Liver (tissue), 8 donors: ENCODE measurements at regions not wholly inside any gene's neighbourhood (a gene's known extent, or its start where the extent isn't known, plus 50 kb on each side); places are given as distances from the start of the nearest gene placed in this dataset.

Experiments
- DNase-seq: peaks from one replicate; pipeline ENCODE4 v3.0.0-alpha.2; 2017; ENCODE audit warnings: low spot score
- H3K27ac ChIP-seq, 2 donors: one replicate each; pipeline ENCODE4 v1.7.0; 2013; ENCODE audit warnings: inconsistent platforms in 2 of 2, low read length in 2 of 2, control low read depth in 1 of 2, low read depth in 1 of 2, mild to moderate bottlenecking in 1 of 2
- H3K27me3 ChIP-seq, 4 donors: one replicate each; pipeline versions ENCODE4 v1.6.1 to v1.7.0; 2013; ENCODE audit warnings: low read length in 3 of 4, inconsistent platforms in 1 of 4, mild to moderate bottlenecking in 1 of 4, moderate library complexity in 1 of 4; ENCODE audit not compliant: control insufficient read depth in 4 of 4, insufficient read depth in 4 of 4
- H3K36me3 ChIP-seq, 4 donors: one replicate each; pipeline versions ENCODE4 v1.6.1 to v1.7.0; 2013; ENCODE audit warnings: low read length in 3 of 4, mild to moderate bottlenecking in 3 of 4, low read depth in 1 of 4, moderate library complexity in 1 of 4; ENCODE audit not compliant: control insufficient read depth in 4 of 4, insufficient read depth in 3 of 4
- H3K4me1 ChIP-seq, 4 donors: one replicate each; pipeline versions ENCODE4 v1.6.1 to v1.7.0; 2013; ENCODE audit warnings: low read length in 3 of 4, mild to moderate bottlenecking in 3 of 4, moderate library complexity in 1 of 4; ENCODE audit not compliant: control insufficient read depth in 4 of 4, insufficient read depth in 4 of 4
- H3K4me3 ChIP-seq, 3 donors: one replicate each; pipeline versions ENCODE4 v1.6.1 to v1.7.0; 2013; ENCODE audit warnings: low read length in 3 of 3, control low read depth in 1 of 3, low read depth in 1 of 3, mild to moderate bottlenecking in 1 of 3
- H3K9ac ChIP-seq, 2 donors: one replicate each; pipeline ENCODE4 v1.7.0; 2013; ENCODE audit warnings: low read length in 2 of 2, mild to moderate bottlenecking in 2 of 2, moderate library complexity in 2 of 2, control low read depth in 1 of 2, low read depth in 1 of 2
- H3K9me3 ChIP-seq, 4 donors: one replicate each; pipeline versions ENCODE4 v1.6.1 to v1.7.0; 2013; ENCODE audit warnings: low read length in 3 of 4; ENCODE audit not compliant: control insufficient read depth in 4 of 4
- ATF3 ChIP-seq: IDR thresholded peaks from 2 replicates; pipeline ENCODE4 v1.6.1; 2016; ENCODE audit warnings: antibody characterized with exemption
- CTCF ChIP-seq: fragments of 150-350 bp; IDR thresholded peaks from 2 replicates; pipeline ENCODE4 v1.5.1; 2017; ENCODE audit warnings: improper control_type of control experiment, low read depth, low read length; ENCODE audit not compliant: missing input control
- EGR1 ChIP-seq, 2 donors: IDR thresholded peaks; 2 replicates each; pipeline ENCODE4 v1.6.1; 2016 to 2018; ENCODE audit warnings: antibody characterized with exemption in 2 of 2, low read depth in 2 of 2
- FOXA1 ChIP-seq: IDR thresholded peaks from 2 replicates; pipeline ENCODE4 v1.6.1; 2016; ENCODE audit warnings: antibody characterized with exemption
- FOXA2 ChIP-seq: IDR thresholded peaks from 2 replicates; pipeline ENCODE4 v1.6.1; 2016; ENCODE audit warnings: antibody characterized with exemption
- GABPA ChIP-seq, 2 donors: IDR thresholded peaks in 1 of 2; conservative IDR thresholded peaks in 1 of 2; 2 replicates each; pipeline ENCODE4 v1.6.1; 2016; ENCODE audit warnings: antibody characterized with exemption in 2 of 2, mild to moderate bottlenecking in 1 of 2, moderate library complexity in 1 of 2
- HNF4A ChIP-seq, 2 donors: conservative IDR thresholded peaks; 2 replicates each; pipeline ENCODE4 v1.6.1; 2016; ENCODE audit warnings: antibody characterized with exemption in 2 of 2, mild to moderate bottlenecking in 2 of 2
- HNF4G ChIP-seq: IDR thresholded peaks from 2 replicates; pipeline ENCODE4 v1.6.1; 2016; ENCODE audit warnings: antibody characterized with exemption
- MAX ChIP-seq: IDR thresholded peaks from 2 replicates; pipeline ENCODE4 v1.6.1; 2016; ENCODE audit warnings: antibody characterized with exemption
- NR2F2 ChIP-seq: IDR thresholded peaks from 2 replicates; pipeline ENCODE4 v1.6.1; 2016; ENCODE audit warnings: antibody characterized with exemption
- RAD21 ChIP-seq, 2 donors: IDR thresholded peaks; 2 replicates each; pipeline ENCODE4 v1.6.1; 2016; ENCODE audit warnings: antibody characterized with exemption in 2 of 2, mild to moderate bottlenecking in 2 of 2
- REST ChIP-seq: IDR thresholded peaks from 2 replicates; pipeline ENCODE4 v1.6.1; 2016; ENCODE audit warnings: antibody characterized with exemption, mild to moderate bottlenecking
- RXRA ChIP-seq, 2 donors: IDR thresholded peaks; 2 replicates each; pipeline ENCODE4 v1.6.1; 2017 to 2018; ENCODE audit warnings: antibody characterized with exemption in 2 of 2, mild to moderate bottlenecking in 1 of 2
- SP1 ChIP-seq: IDR thresholded peaks from 2 replicates; pipeline ENCODE4 v1.6.1; 2018; ENCODE audit warnings: antibody characterized with exemption, mild to moderate bottlenecking
- TAF1 ChIP-seq: conservative IDR thresholded peaks from 2 replicates; pipeline ENCODE4 v1.6.1; 2016; ENCODE audit warnings: antibody characterized with exemption, mild to moderate bottlenecking
- YY1 ChIP-seq: IDR thresholded peaks from 2 replicates; pipeline ENCODE4 v1.6.1; 2016; ENCODE audit warnings: antibody characterized with exemption, mild to moderate bottlenecking
- ZBTB33 ChIP-seq: IDR thresholded peaks from 2 replicates; pipeline ENCODE4 v1.6.1; 2016; ENCODE audit warnings: antibody characterized with exemption
- WGBS: extraction: QIAGEN DNeasy Blood & Tissue Kit; methylation state at CpG from one replicate; pipeline ENCODE4 v1.1.7; 2013; 5-methylcytosine and 5-hydroxymethylcytosine counted together
- donor health status: healthy.
- donor health status: healthy.
- donor health status: healthy.
- donor health status: healthy.
- donor health status: healthy.

- Histone ChIP-seq H3K36me3 (no peaks in the 10 kb centered on the region), H3K4me3 (no peak overlapping the region), H3K9me3 (peaks cover 0 to 1% (median under 1%) of the 10 kb centered on the region in 4 donors), H3K4me1 (peaks cover 0 to under 1% (median 0%) of the 10 kb centered on the region in 4 donors), H3K27me3 (no peaks in the 10 kb centered on the region), H3K9ac (no peak overlapping the region), H3K27ac (no peak overlapping the region)
- 59% methylated on average over 1 of the region's 1 CpG for WGBS
- DNase-seq, result no peak
- no peak for TF ChIP-seq MAX
- no peak for TF ChIP-seq FOXA2
- TF ChIP-seq TAF1, result no peak
Measured at GRCh38 chr2:150140777-150141176, 346.7 kb downstream of the RND3 start.

GRCh38 chr2:150138587-150138986, 348.9 kb downstream of the RND3 start:
- H3K36me3 ChIP-seq, result no peaks in the 10 kb centered on the region
- no peak for DNase-seq
- H3K4me1 ChIP-seq, result peaks cover 3 to 15% (median 10%) of the 10 kb centered on the region in 4 donors
- H3K9me3 ChIP-seq, result no peaks in the 10 kb centered on the region
- TF ChIP-seq EGR1 (IDR thresholded peaks at IDR 0.05; ENCODE audit: low read depth in 2 of 2) (no peak), GABPA (IDR thresholded peaks at IDR 0.05 in 1 of 2, conservative IDR thresholded peaks at IDR 0.05 in 1 of 2) (no peak), HNF4A (conservative IDR thresholded peaks at IDR 0.05) (no peak), CTCF (no peak), RAD21 (IDR thresholded peaks at IDR 0.05) (no peak), ATF3 (no peak), SP1 (no peak), REST (no peak), RXRA (IDR thresholded peaks at IDR 0.05) (no peak), FOXA1 (no peak), HNF4G (no peak), ZBTB33 (no peak), FOXA2 (no peak), TAF1 (no peak), YY1 (no peak), MAX (no peak), NR2F2 (no peak)
- no peak overlapping the region for H3K9ac ChIP-seq
- H3K4me3 ChIP-seq, result no peak overlapping the region
- no peak overlapping the region for H3K27ac ChIP-seq
- WGBS, result 90% methylated on average over 4 of the region's 4 CpGs
- H3K27me3 ChIP-seq, result no peaks in the 10 kb centered on the region
